ENCODE measurements at regions not wholly inside any gene's neighbourhood (a gene's known extent, or its start where the extent isn't known, plus 50 kb on each side); places are given as distances from the start of the nearest gene placed in this dataset.

- no peak overlapping the region for H3K9ac ChIP-seq (ENCODE audit: low read depth, low read length)
- no peak overlapping the region for H3K27ac ChIP-seq (ENCODE audit: low read length)
- no peak overlapping the region for H2AFZ ChIP-seq (ENCODE audit: low read depth, low read length)
- H3K4me3 ChIP-seq (ENCODE audit: low read depth in 1 of 2, low read length in 2 of 2) = no peak overlapping the region
- no peak for ATAC-seq (ENCODE audit: insufficient read depth, low read depth)
- no peak for TF ChIP-seq EZH2 (IDR thresholded peaks at IDR 0.05; ENCODE audit: borderline replicate concordance, low read depth, low read length, severe bottlenecking)
- H3K4me1 ChIP-seq (ENCODE audit: insufficient read depth, low read length) = no peaks in the 10 kb centered on the region
- peaks cover 35% of the 10 kb centered on the region for H3K9me3 ChIP-seq (ENCODE audit: insufficient read depth, low read length, severe bottlenecking)
- H3K36me3 ChIP-seq (ENCODE audit: insufficient read depth, low read length) = no peaks in the 10 kb centered on the region
- no peaks in the 10 kb centered on the region for H4K20me1 ChIP-seq (ENCODE audit: insufficient read depth, low read length)
- peak; percentile 4 for DNase-seq
- no peaks in the 10 kb centered on the region for H3K27me3 ChIP-seq (ENCODE audit: insufficient read depth, low read length, poor library complexity)
- no peaks in the 10 kb centered on the region for H3K79me2 ChIP-seq (ENCODE audit: insufficient read depth, low read length)
- no peak overlapping the region for H3K4me2 ChIP-seq (ENCODE audit: insufficient read depth, low read length)
These were observed 471.4 kb downstream of the DCDC2C start for GRCh38 chr2:4174796-4175195.

GRCh38 chr2:4175343-4175742, 472.0 kb downstream of the DCDC2C start:
- DNase-seq (no peak), ATAC-seq (ENCODE audit: insufficient read depth, low read depth) (no peak)
- no peak overlapping the region for H3K27ac ChIP-seq (ENCODE audit: low read length)
- no peak overlapping the region for H3K4me2 ChIP-seq (ENCODE audit: insufficient read depth, low read length)
- no peaks in the 10 kb centered on the region for H4K20me1 ChIP-seq (ENCODE audit: insufficient read depth, low read length)
- H3K9me3 ChIP-seq (ENCODE audit: insufficient read depth, low read length, severe bottlenecking) = peaks cover 35% of the 10 kb centered on the region
- TF ChIP-seq, protein P1, sequence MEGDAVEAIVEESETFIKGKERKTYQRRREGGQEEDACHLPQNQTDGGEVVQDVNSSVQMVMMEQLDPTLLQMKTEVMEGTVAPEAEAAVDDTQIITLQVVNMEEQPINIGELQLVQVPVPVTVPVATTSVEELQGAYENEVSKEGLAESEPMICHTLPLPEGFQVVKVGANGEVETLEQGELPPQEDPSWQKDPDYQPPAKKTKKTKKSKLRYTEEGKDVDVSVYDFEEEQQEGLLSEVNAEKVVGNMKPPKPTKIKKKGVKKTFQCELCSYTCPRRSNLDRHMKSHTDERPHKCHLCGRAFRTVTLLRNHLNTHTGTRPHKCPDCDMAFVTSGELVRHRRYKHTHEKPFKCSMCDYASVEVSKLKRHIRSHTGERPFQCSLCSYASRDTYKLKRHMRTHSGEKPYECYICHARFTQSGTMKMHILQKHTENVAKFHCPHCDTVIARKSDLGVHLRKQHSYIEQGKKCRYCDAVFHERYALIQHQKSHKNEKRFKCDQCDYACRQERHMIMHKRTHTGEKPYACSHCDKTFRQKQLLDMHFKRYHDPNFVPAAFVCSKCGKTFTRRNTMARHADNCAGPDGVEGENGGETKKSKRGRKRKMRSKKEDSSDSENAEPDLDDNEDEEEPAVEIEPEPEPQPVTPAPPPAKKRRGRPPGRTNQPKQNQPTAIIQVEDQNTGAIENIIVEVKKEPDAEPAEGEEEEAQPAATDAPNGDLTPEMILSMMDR (IDR thresholded peaks at IDR 0.05; ENCODE audit: borderline replicate concordance, extremely low read depth, low read length, poor library complexity, severe bottlenecking) = no peak
- no peak for TF ChIP-seq EZH2 (IDR thresholded peaks at IDR 0.05; ENCODE audit: borderline replicate concordance, low read depth, low read length, severe bottlenecking)
- H3K27me3 ChIP-seq (ENCODE audit: insufficient read depth, low read length, poor library complexity) = no peaks in the 10 kb centered on the region
- H3K9ac ChIP-seq (ENCODE audit: low read depth, low read length) = no peak overlapping the region
- H3K4me1 ChIP-seq (ENCODE audit: insufficient read depth, low read length) = no peaks in the 10 kb centered on the region
- H3K36me3 ChIP-seq (ENCODE audit: insufficient read depth, low read length) = no peaks in the 10 kb centered on the region
- H3K79me2 ChIP-seq (ENCODE audit: insufficient read depth, low read length) = no peaks in the 10 kb centered on the region
- no peak overlapping the region for H2AFZ ChIP-seq (ENCODE audit: low read depth, low read length)
- no peak overlapping the region for H3K4me3 ChIP-seq (ENCODE audit: low read depth in 1 of 2, low read length in 2 of 2)

DNA sequence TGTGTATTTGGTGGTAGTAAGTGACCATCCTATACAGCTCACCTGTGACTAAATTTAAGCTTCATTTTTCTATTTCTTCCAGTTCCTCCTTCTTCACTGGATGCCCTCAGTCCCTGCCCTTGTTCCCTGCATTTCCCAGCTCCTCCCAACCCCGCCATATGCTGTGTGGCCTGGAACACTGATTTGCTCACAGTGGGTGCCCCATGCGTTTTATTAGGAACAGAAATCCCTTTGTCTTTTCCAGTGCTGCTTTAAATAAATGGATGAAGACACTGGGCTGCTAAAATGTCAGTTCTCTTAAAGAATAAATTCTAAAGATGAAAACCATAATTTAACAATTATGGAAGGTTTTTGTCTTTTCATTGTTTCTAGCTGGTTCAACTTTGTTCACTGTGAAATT, 477.3 kb downstream of the DCDC2C start:
- TF ChIP-seq EZH2 (IDR thresholded peaks at IDR 0.05; ENCODE audit: borderline replicate concordance, low read depth, low read length, severe bottlenecking) = no peak
- TF ChIP-seq, protein P1 (IDR thresholded peaks at IDR 0.05; ENCODE audit: borderline replicate concordance, extremely low read depth, low read length, poor library complexity, severe bottlenecking) = no peak
- H3K79me2 ChIP-seq (ENCODE audit: insufficient read depth, low read length) = no peaks in the 10 kb centered on the region
- no peak for ATAC-seq (ENCODE audit: insufficient read depth, low read depth)
- DNase-seq = no peak
- H2AFZ ChIP-seq (ENCODE audit: low read depth, low read length) = no peak overlapping the region
- no peak overlapping the region for H3K4me3 ChIP-seq (ENCODE audit: low read depth in 1 of 2, low read length in 2 of 2)
- H3K27ac ChIP-seq (ENCODE audit: low read length) = no peak overlapping the region
- no peaks in the 10 kb centered on the region for H3K4me1 ChIP-seq (ENCODE audit: insufficient read depth, low read length)
- no peaks in the 10 kb centered on the region for H3K36me3 ChIP-seq (ENCODE audit: insufficient read depth, low read length)
- H3K4me2 ChIP-seq (ENCODE audit: insufficient read depth, low read length) = no peak overlapping the region
- H3K9me3 ChIP-seq (ENCODE audit: insufficient read depth, low read length, severe bottlenecking) = peaks cover 9% of the 10 kb centered on the region
- no peaks in the 10 kb centered on the region for H4K20me1 ChIP-seq (ENCODE audit: insufficient read depth, low read length)
- H3K9ac ChIP-seq (ENCODE audit: low read depth, low read length) = no peak overlapping the region
- no peaks in the 10 kb centered on the region for H3K27me3 ChIP-seq (ENCODE audit: insufficient read depth, low read length, poor library complexity)

GRCh38 chr2:4181062-4181461, 477.7 kb downstream of the DCDC2C start:
- H3K27me3 ChIP-seq (ENCODE audit: insufficient read depth, low read length, poor library complexity) = no peaks in the 10 kb centered on the region
- ATAC-seq (ENCODE audit: insufficient read depth, low read depth) (no peak), DNase-seq (no peak)
- H3K4me3 ChIP-seq (ENCODE audit: low read depth in 1 of 2, low read length in 2 of 2) = no peak overlapping the region
- no peak overlapping the region for H2AFZ ChIP-seq (ENCODE audit: low read depth, low read length)
- H3K4me1 ChIP-seq (ENCODE audit: insufficient read depth, low read length) = no peaks in the 10 kb centered on the region
- peaks cover 5% of the 10 kb centered on the region for H3K9me3 ChIP-seq (ENCODE audit: insufficient read depth, low read length, severe bottlenecking)
- no peaks in the 10 kb centered on the region for H4K20me1 ChIP-seq (ENCODE audit: insufficient read depth, low read length)
- H3K36me3 ChIP-seq (ENCODE audit: insufficient read depth, low read length) = no peaks in the 10 kb centered on the region
- H3K27ac ChIP-seq (ENCODE audit: low read length) = no peak overlapping the region
- H3K9ac ChIP-seq (ENCODE audit: low read depth, low read length) = no peak overlapping the region
- H3K4me2 ChIP-seq (ENCODE audit: insufficient read depth, low read length) = no peak overlapping the region
- TF ChIP-seq, protein P1 (IDR thresholded peaks at IDR 0.05; ENCODE audit: borderline replicate concordance, extremely low read depth, low read length, poor library complexity, severe bottlenecking) = no peak
- no peak for TF ChIP-seq EZH2 (IDR thresholded peaks at IDR 0.05; ENCODE audit: borderline replicate concordance, low read depth, low read length, severe bottlenecking)
- H3K79me2 ChIP-seq (ENCODE audit: insufficient read depth, low read length) = no peaks in the 10 kb centered on the region

Data from DND-41 (cell line).